ENCODE measurements at regions not wholly inside any gene's neighbourhood (a gene's known extent, or its start where the extent isn't known, plus 50 kb on each side); places are given as distances from the start of the nearest gene placed in this dataset.

DNA sequence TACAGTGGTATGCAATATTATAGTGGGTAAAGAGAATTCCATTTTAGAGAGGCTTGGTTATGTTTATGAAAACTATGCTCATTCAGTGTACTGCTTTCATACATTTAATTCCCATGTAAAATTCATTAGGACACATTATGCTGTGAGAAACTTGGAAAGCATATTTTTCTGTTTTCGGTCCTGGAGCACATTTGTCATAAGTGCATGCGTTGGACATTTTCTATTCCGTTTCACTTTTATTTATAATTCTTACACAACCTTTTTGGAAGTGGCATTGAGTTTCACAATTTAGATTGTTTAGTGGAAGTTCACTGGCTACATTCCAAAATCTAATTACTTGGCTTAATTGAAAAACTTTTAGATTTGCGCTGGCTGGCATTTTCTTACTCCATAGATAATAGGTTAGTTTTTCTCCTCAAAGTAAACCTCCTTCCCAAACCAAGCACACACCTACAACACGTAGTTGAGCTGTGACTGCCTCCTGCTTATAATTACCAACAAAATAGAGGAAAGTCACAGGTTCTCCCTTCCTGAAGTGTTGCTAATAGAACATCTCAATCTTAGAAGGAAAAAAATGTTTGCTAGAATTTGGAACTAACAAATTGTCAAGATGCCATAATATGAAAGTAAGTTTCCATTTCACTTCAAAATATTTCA, 938.5 kb downstream of the TRHDE start:
- no peak overlapping the region for H3K27ac ChIP-seq
- TF ChIP-seq, protein P1, sequence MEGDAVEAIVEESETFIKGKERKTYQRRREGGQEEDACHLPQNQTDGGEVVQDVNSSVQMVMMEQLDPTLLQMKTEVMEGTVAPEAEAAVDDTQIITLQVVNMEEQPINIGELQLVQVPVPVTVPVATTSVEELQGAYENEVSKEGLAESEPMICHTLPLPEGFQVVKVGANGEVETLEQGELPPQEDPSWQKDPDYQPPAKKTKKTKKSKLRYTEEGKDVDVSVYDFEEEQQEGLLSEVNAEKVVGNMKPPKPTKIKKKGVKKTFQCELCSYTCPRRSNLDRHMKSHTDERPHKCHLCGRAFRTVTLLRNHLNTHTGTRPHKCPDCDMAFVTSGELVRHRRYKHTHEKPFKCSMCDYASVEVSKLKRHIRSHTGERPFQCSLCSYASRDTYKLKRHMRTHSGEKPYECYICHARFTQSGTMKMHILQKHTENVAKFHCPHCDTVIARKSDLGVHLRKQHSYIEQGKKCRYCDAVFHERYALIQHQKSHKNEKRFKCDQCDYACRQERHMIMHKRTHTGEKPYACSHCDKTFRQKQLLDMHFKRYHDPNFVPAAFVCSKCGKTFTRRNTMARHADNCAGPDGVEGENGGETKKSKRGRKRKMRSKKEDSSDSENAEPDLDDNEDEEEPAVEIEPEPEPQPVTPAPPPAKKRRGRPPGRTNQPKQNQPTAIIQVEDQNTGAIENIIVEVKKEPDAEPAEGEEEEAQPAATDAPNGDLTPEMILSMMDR (IDR thresholded peaks at IDR 0.05; ENCODE audit: poor library complexity): no peak
- TF ChIP-seq EZH2 (IDR thresholded peaks at IDR 0.05; ENCODE audit: borderline replicate concordance) (no peak), EZH2phosphoT487 (IDR thresholded peaks at IDR 0.05; ENCODE audit: low read depth, severe bottlenecking, unreplicated experiment) (no peak)
- H2AFZ ChIP-seq: no peak overlapping the region
- H3K79me2 ChIP-seq: no peaks in the 10 kb centered on the region
- no peaks in the 10 kb centered on the region for H3K9me3 ChIP-seq (ENCODE audit: low read depth)
- no peak overlapping the region for H3K4me2 ChIP-seq
- DNase-seq (ENCODE audit: low spot score): no peak
- no peaks in the 10 kb centered on the region for H3K36me3 ChIP-seq (replicated peaks; ENCODE audit: insufficient read depth, low read depth)
- H3K4me1 ChIP-seq (ENCODE audit: insufficient read depth): no peaks in the 10 kb centered on the region
- no peaks in the 10 kb centered on the region for H3K27me3 ChIP-seq
- WGBS (ENCODE audit: low lambda C conversion rate, missing lambda C conversion rate): 65% methylated on average over 5 of the region's 5 CpGs
- H3K4me3 ChIP-seq: no peak overlapping the region
- peaks cover 3% of the 10 kb centered on the region for H3K9me2 ChIP-seq (replicated peaks; ENCODE audit: insufficient read depth)
- no peaks in the 10 kb centered on the region for H4K20me1 ChIP-seq (ENCODE audit: insufficient read depth, poor library complexity, severe bottlenecking)

DNA sequence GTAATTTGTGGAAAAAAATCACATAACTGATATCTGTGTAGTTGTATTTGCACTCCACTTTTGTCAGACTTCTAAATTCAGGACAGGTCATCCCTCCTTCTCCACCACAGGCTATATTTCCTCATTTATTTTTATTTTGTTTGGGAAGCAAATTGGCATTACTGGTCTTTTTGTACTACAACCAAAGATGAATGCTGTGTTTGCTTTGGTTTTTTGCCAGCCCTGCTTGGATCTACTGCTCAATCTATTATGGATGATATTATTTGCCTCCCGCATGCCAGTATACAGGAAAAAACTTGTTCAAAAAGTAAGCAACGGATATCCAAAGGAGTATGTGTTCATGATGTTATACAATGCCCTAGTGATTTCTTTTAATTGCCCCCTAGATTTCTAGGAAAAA, 948.8 kb downstream of the TRHDE start:
- Histone ChIP-seq H3K79me2 (no peaks in the 10 kb centered on the region), H3K4me3 (no peak overlapping the region), H4K20me1 (ENCODE audit: insufficient read depth, poor library complexity, severe bottlenecking) (no peaks in the 10 kb centered on the region), H3K27me3 (no peaks in the 10 kb centered on the region), H3K9me2 (replicated peaks; ENCODE audit: insufficient read depth) (no peaks in the 10 kb centered on the region), H3K4me2 (no peak overlapping the region), H3K4me1 (ENCODE audit: insufficient read depth) (no peaks in the 10 kb centered on the region), H2AFZ (no peak overlapping the region), H3K36me3 (replicated peaks; ENCODE audit: insufficient read depth, low read depth) (no peaks in the 10 kb centered on the region), H3K27ac (no peak overlapping the region), H3K9me3 (ENCODE audit: low read depth) (no peaks in the 10 kb centered on the region)
- TF ChIP-seq EZH2phosphoT487 (IDR thresholded peaks at IDR 0.05; ENCODE audit: low read depth, severe bottlenecking, unreplicated experiment) (no peak), EZH2 (IDR thresholded peaks at IDR 0.05; ENCODE audit: borderline replicate concordance) (no peak)
- TF ChIP-seq, protein P1 (IDR thresholded peaks at IDR 0.05; ENCODE audit: poor library complexity): no peak
- 82% methylated on average over 2 of the region's 2 CpGs for WGBS (ENCODE audit: low lambda C conversion rate, missing lambda C conversion rate)
- DNase-seq (ENCODE audit: low spot score): no peak

DNA sequence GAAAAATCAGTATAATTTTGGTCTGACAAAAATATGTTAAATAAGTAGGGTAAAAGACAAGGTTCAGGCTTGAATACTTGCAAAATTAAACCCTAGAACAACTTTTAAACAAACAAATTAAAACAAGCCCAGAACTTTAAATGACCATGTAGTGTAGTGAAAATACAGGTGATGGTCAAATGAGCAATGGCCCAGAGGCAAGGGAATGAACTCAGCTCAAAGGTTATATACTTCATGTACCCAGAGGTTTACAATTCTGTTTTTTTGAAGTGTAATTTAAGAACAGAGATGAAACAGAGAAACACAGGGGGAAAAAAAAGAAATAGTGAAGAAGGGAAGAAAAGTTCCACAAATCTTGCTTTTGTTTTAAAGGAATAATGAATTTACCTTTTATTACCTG, 949.2 kb downstream of the TRHDE start:
- H3K36me3 ChIP-seq (replicated peaks; ENCODE audit: insufficient read depth, low read depth): no peaks in the 10 kb centered on the region
- H3K4me1 ChIP-seq (ENCODE audit: insufficient read depth): no peaks in the 10 kb centered on the region
- H4K20me1 ChIP-seq (ENCODE audit: insufficient read depth, poor library complexity, severe bottlenecking): no peaks in the 10 kb centered on the region
- no peaks in the 10 kb centered on the region for H3K79me2 ChIP-seq
- no peak overlapping the region for H2AFZ ChIP-seq
- TF ChIP-seq EZH2phosphoT487 (IDR thresholded peaks at IDR 0.05; ENCODE audit: low read depth, severe bottlenecking, unreplicated experiment): no peak
- TF ChIP-seq EZH2 (IDR thresholded peaks at IDR 0.05; ENCODE audit: borderline replicate concordance): no peak
- TF ChIP-seq, protein P1 (IDR thresholded peaks at IDR 0.05; ENCODE audit: poor library complexity): no peak
- no peaks in the 10 kb centered on the region for H3K9me2 ChIP-seq (replicated peaks; ENCODE audit: insufficient read depth)
- no peaks in the 10 kb centered on the region for H3K27me3 ChIP-seq
- no peak overlapping the region for H3K4me3 ChIP-seq
- H3K4me2 ChIP-seq: no peak overlapping the region
- H3K27ac ChIP-seq: no peak overlapping the region
- DNase-seq (ENCODE audit: low spot score): no peak
- no peaks in the 10 kb centered on the region for H3K9me3 ChIP-seq (ENCODE audit: low read depth)

DNA sequence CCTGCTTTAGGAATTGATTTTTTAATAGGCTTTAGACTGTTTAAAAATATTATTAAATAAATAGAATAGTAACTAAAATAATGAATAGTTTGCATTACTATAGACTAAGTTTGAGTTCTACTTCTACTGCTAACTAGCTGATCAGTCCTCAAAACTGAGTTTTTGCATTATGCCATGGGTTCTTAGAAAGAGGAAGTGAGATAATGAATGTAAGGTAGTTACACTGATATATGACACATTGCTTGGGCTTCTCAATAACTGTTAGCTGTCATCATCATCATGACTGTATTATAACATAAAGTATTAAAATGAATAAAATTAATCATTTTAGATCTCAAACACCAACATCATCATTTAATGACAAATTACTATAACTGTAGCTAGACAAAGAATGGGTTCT, 949.7 kb downstream of the TRHDE start:
- no peaks in the 10 kb centered on the region for H3K9me3 ChIP-seq (ENCODE audit: low read depth)
- no peak overlapping the region for H2AFZ ChIP-seq
- H3K4me3 ChIP-seq: no peak overlapping the region
- H3K4me2 ChIP-seq: no peak overlapping the region
- H3K4me1 ChIP-seq (ENCODE audit: insufficient read depth): no peaks in the 10 kb centered on the region
- DNase-seq (ENCODE audit: low spot score): no peak
- H3K27ac ChIP-seq: no peak overlapping the region
- TF ChIP-seq EZH2phosphoT487 (IDR thresholded peaks at IDR 0.05; ENCODE audit: low read depth, severe bottlenecking, unreplicated experiment): no peak
- no peak for TF ChIP-seq EZH2 (IDR thresholded peaks at IDR 0.05; ENCODE audit: borderline replicate concordance)
- TF ChIP-seq, protein P1 (IDR thresholded peaks at IDR 0.05; ENCODE audit: poor library complexity): no peak
- H3K27me3 ChIP-seq: no peaks in the 10 kb centered on the region
- no peaks in the 10 kb centered on the region for H3K9me2 ChIP-seq (replicated peaks; ENCODE audit: insufficient read depth)
- H3K36me3 ChIP-seq (replicated peaks; ENCODE audit: insufficient read depth, low read depth): no peaks in the 10 kb centered on the region
- no peaks in the 10 kb centered on the region for H3K79me2 ChIP-seq
- H4K20me1 ChIP-seq (ENCODE audit: insufficient read depth, poor library complexity, severe bottlenecking): no peaks in the 10 kb centered on the region

Data from hepatocyte (in vitro differentiated cells).